NOMO-1 treated with dmso at 0.1 percent for 144 hours (cell line): ENCODE measurements at regions not wholly inside any gene's neighbourhood (a gene's known extent, or its start where the extent isn't known, plus 50 kb on each side); places are given as distances from the start of the nearest gene placed in this dataset.
"Not testable (repeated sequence)": the region's sequence is repeated elsewhere in the genome, so short reads cannot be mapped to it uniquely, and the experiment has no call there.

ENCODE experiments used
- DNase-seq: peaks from one replicate; lab custom pipeline; 2025; ENCODE audit not compliant: unreplicated experiment; lab: John Stamatoyannopoulos, UW

GRCh38 chr12:127133675-127134335 is 1133.2 kb upstream of the TMEM132C start:
- no peak for DNase-seq

GRCh38 chr12:127140864-127141484 is 1126.0 kb upstream of the TMEM132C start:
- not testable (repeated sequence) for DNase-seq

- DNase-seq: no peak
These were observed 1124.0 kb upstream of the TMEM132C start for GRCh38 chr12:127143020-127143419.

GRCh38 chr12:127144770-127145169 is 1122.2 kb upstream of the TMEM132C start:
- no peak for DNase-seq

GRCh38 chr12:127145241-127145928 is 1121.6 kb upstream of the TMEM132C start:
- no peak for DNase-seq

GRCh38 chr12:127145929-127146789 is 1120.8 kb upstream of the TMEM132C start:
- no peak for DNase-seq

GRCh38 chr12:127146991-127147718 is 1119.8 kb upstream of the TMEM132C start:
- DNase-seq: no peak

GRCh38 chr12:127147724-127148123 is 1119.2 kb upstream of the TMEM132C start:
- DNase-seq: no peak

- DNase-seq: no peak
These were observed 1118.7 kb upstream of the TMEM132C start for GRCh38 chr12:127148318-127148717.

- DNase-seq: no peak
These were observed 1117.6 kb upstream of the TMEM132C start for GRCh38 chr12:127149226-127149964.

- no peak for DNase-seq
These were observed 1116.9 kb upstream of the TMEM132C start for GRCh38 chr12:127150028-127150427.

- DNase-seq: no peak
These were observed 1116.5 kb upstream of the TMEM132C start for GRCh38 chr12:127150479-127150878.

- DNase-seq: no peak
These were observed 1116.0 kb upstream of the TMEM132C start for GRCh38 chr12:127150956-127151355.

- DNase-seq: no peak
These were observed 1113.0 kb upstream of the TMEM132C start for GRCh38 chr12:127153996-127154395.

- not testable (repeated sequence) for DNase-seq
These were observed 1112.1 kb upstream of the TMEM132C start for GRCh38 chr12:127154830-127155229.

- DNase-seq: not testable (repeated sequence)
These were observed 1110.9 kb upstream of the TMEM132C start for GRCh38 chr12:127155935-127156619.

GRCh38 chr12:127157501-127158366 is 1109.2 kb upstream of the TMEM132C start:
- DNase-seq: not testable (repeated sequence)

- DNase-seq: no peak
These were observed 1108.4 kb upstream of the TMEM132C start for GRCh38 chr12:127158385-127159061.
